HG03575 (cell line): ENCODE measurements at regions not wholly inside any gene's neighbourhood (a gene's known extent, or its start where the extent isn't known, plus 50 kb on each side); places are given as distances from the start of the nearest gene placed in this dataset.
"Not testable (repeated sequence)": the region's sequence is repeated elsewhere in the genome, so short reads cannot be mapped to it uniquely, and the experiment has no call there.

Source experiments
- ATAC-seq: cut with Tn5 transposase; IDR thresholded peaks from one replicate; pipeline ENCODE4 v1.9.1; 2021; ENCODE audit not compliant: unreplicated experiment, insufficient number of reproducible peaks, low FRiP score; ENCODE audit errors: extremely low read depth

DNA sequence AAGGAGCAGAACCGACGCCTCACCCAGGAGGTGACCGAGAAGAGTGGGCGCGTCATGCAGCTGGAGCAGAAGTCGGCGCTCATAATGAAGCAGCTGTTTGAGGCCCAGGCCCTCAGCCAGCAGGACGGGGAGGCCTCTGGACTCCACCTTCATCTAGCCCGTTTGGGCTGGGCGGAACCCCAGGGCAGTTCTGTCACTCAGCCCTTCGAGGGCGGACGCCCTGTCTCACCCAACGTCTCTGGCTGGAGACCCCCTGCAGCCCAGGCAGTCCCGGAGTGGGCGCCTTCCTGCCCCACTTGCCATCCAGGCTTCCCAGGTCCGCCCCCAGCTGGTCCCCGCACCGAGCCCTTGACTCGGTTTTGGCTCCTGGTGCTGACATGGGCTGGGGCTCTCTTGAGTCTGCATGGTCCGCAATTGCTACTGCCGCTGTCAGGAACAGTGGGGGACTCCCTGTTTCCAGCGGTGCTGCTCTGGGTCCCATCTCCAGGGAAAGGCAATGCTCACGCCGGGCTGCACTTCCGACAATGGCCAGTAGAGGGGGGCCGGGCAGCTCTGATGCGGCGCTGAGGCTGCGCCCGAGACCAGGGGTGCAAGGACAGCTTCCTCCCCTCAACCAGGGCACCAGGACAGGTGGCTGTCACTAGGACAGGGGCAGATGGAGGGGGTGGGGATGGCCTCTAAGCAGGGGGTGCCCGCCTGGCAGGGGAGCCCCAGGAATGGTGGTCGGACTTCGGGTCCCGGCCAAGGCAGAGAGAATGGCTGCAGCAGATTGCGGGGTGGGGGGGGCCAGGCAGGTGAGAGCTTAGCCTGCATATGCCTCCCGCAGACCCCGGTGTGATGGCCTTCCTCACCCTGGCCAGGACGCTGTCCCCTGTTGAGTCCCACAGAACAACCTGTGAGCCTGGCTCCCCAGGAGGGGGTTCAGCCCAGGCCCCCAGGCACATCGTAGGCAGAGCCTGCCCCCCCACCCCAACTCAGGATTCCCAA lies 71.2 kb upstream of the KCTD7 start:
- ATAC-seq, result no peak

DNA sequence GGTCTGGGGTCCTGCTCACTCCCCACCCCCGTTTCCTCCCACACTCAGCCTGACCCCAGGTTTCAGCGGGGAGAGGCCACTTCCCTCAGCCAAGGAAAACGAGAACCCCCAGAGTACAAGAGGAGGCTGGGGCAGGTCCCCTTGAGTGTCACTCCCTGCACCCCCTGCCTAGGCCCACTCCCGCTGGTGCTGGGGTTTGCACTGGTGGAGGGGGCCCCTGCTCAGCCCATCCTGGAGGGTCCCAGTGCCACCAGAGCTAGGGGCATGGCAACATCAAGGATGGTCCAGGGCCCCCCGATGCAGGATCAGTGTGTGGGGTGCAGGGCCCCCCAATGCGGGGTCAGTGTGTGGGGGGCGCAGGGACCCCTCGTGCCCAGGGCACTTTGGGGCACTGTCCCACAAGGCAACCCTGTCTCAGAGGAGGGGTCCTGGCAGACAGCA lies 70.5 kb upstream of the KCTD7 start:
- no peak for ATAC-seq

DNA sequence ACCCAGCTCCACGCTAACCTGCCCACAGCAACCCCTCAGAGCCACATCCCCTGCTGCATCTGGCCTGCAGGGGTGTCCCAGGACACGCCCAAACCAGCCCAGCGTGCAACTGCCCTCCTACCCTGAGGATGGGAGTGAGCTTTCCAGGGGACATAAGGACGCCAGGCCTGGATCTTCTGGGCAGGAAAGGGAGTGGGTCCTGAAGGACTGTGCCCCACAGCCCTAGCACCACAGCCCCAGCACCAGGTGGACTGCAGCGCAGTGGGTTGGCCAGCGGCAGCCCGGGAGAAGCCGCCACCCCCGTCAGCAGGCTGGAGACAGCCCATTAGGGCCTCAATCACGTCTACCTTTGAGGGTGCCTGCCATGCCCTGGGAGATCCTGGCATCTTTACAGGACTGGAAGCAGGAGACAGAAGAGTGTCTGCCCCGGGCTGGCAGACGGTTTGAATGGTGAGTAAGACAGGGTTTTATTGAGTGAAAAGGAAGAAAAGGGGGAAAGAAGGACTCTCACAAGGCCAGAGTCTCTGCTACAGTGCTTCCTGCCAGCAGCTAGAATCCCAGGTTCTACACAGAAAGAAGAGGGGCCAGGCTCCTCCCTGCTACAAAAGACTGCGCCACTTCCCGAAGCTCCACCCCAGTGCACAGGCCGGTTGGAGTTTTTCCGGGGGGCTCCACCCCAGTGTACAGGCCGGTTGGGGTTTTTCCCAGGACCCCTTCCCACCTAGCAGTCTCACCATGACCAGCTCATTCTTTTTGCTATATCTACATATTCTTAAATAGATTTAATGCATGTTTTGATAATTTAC lies 69.8 kb upstream of the KCTD7 start:
- no peak for ATAC-seq

DNA sequence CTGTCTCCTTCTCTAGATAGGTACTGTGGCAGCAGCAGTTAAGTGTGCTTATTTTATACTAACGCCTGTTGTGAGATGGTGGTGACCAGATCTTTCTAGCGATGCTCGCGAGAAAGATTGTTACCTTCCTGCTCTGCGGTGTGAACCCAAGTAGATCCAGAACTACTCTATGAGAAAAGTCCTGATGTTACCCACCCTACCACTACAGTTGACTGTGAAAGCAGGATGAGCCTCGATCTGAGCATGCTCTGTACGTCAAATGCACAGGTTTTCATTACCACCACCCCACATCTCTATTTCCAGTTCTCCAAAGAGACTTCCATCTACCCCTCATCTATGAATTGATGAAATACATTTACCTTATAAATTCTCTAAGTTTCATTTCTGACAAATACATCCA lies 64.6 kb upstream of the KCTD7 start:
- ATAC-seq, result no peak

DNA sequence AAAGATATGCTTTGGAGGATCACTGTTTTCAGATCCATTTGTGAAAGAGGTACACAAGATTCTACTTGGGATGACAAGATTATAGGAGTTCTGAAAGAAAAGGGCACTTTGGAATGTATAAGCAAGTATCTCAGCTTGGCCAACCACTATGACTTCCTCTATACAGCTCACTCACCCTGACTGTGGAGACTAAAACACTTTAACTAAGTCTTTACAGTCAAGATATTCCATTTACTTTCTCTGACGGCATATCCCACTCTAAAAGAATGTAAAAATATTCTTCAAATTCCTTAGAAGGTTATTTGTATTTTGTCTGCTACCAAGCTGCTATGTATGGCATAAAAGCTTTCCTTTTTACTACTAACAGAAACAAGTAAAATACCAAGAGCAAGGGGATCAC lies 58.5 kb upstream of the KCTD7 start:
- ATAC-seq, result not testable (repeated sequence)

DNA sequence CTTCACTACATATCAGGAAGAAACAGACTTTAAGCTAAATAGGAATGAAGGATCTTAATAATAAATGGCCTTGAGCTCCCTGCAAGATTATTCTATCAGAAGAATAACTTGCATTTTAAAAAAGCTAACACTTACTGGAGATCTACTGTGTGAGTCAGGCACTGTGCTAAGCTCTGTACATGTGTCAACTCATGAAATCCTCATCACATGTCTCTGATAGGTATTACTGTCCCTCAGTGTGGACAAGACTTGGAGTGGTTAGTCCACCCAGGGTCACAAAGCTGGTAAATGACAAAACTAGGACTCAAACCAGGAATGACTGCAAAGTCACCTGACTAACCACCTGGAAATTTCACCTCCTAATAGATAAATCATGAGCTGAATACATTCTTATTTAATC lies 57.1 kb upstream of the KCTD7 start:
- no peak for ATAC-seq

DNA sequence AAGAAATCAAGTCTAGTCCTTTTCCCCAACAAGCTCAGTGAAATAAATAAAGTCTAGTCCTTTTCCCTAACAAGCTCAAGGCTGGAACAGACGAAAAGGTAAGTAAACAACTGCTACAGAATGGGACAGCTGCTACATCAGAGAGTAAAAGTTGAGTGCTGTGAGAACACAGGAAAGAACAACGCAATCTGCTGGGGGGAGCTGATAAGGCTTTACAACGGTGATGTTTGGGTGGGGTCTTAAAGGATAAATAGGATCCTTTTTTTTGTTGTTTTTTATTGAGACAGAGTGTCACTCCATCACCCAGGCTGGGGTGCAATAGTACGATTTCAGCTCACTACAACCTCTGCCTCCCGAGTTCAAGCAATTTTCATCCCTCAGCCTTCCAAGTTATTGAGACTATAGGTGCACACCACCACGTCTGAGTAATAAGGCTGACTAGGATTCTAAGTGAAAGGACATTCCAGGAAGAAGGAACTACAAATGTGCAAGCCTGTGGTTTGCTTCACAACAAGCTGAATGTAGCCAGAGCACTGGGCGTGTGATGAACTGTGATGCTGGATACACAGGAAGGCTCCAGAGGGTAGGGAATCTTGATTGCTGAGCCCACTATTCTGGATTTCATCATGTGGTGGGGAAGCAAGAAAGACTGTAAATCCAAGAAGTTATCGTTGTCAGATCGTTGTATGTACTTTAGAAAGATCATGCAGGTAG lies 54.7 kb upstream of the KCTD7 start:
- ATAC-seq, result not testable (repeated sequence)

DNA sequence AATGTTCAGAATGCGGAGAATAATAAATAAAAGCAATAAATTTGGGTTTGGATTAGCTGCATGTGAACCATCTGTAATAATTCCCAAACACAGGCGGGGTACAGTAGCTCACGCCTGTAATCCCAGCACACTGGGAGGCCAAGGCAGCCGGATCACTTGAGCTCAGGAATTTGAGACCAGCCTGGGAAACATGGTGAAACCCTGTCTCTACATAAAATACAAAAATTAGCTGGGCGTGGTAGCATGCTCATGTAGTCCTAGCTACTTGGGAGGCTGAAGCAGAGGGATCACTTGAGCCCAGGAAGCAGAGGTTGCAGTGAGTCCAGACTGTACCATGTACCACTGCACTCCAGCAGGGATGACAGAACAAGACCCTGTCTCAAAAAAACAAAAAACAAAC lies 53.9 kb upstream of the KCTD7 start:
- not testable (repeated sequence) for ATAC-seq

DNA sequence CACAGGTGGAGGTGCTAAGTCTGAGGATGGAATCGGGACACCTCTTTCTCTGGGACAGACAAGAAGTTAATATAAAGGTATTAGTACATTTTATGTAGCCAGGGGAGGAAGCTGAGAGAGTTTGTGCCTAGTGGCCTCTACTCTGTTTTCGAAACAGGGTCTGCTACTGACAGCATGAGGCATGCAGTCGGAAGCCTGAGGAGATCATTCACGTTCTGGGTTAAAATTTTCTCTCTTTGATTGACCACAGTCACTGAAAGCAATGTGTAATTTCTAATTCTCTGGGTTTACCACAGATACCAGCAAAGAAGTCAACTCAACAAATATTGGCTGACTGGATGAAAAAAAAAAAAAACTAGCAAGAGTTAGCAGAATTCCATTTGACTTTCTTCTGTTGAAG lies 53.3 kb upstream of the KCTD7 start:
- no peak for ATAC-seq

DNA sequence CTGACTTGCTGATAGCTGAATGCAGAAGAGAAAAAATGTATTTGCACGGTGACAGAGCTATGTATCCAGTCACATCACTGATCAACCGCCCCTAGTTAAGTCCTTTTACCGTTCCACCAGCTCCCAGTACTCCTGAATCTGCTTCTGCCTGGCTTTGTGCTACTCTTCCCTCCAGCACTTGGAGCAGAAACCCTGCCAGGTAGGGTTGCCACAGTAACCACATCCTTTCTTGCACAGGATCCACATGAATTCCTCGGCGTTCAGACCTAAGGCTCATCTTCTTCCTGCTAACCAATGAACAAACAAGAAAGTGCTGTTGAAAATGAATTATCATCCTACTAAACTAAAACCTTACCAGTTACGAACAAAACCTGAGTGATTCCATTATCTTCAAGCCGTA lies 52.0 kb upstream of the KCTD7 start:
- ATAC-seq, result no peak
